ENCODE measurements at regions not wholly inside any gene's neighbourhood (a gene's known extent, or its start where the extent isn't known, plus 50 kb on each side); places are given as distances from the start of the nearest gene placed in this dataset.
"Not testable (repeated sequence)": the region's sequence is repeated elsewhere in the genome, so short reads cannot be mapped to it uniquely, and the experiment has no call there.

DNA sequence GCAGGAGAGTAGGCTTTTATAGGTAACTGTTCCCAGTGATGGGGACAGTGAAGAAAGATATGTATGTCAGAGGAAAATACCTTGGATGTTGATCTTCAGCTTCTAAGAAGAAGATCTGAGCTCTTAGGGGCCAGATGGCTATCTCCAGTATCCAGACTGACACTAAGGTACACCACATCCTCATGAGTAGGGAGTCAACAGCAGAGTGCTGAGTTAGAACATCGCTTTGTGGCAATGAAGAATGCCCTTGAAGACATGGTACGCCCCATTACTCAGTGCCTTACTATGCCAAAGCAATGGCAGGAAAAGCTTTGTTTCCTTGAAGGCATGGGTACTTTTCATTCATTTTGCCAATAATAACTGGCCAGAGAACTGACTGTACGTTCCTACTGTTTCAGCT is 263.7 kb downstream of the CEMIP2 start:
- no peak for DNase-seq

DNA sequence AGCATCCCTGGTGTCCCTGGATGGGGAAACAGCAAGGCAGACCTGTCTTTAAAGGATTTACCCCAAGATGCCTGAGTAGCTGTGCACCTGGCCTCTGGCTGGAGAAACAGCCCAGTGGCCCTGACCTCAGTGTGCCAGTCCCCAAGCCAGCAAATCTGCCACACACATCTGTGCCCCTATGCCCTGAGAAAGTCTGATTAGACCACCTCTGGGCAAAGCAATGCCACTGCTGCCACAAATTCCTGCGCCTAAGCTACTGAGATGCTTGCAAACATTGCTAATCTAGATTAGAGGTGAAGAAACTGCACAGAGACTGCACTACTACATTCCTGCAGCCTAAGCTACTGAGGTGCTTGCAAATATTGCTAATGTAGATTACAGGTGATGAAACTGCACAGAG is 269.6 kb downstream of the CEMIP2 start:
- DNase-seq = no peak

DNA sequence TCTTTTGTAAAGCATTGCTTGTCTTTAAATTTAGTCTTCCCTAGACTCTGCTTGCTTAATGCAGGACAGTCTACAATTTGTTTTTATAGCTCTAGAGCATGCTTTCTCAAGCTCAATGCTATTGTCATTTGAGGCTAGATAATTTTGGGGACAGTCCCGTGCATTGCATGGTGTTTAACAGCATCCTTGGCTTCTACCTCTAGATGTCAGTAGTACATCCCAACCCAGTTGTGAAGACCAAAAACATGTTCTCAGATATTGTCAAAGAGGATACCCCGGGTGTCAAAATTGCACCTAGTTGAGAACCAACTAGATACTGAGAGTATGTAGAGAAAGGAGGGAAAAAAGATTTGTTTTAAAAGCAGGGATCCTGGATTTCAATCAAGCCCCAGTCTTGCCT is 277.5 kb downstream of the CEMIP2 start:
- DNase-seq = no peak

DNA sequence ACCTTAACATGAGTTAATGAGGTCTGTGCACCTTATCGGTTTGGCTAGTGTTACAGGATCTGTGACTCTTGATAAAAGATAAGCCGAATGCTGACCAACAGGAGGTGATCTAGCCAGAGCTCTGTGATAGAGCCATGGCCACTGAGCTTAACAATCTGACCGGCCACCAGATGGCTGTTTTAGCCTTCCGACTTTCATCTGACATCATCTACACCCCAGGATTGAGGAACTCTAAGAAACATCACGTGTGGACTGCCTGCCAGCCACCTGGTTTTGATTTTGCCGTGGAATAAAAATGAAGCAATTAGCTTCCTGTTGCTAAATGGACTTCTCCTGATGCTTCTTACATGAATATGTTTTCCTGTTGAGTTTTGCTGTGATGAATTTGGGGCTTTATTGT is 281.3 kb downstream of the CEMIP2 start:
- DNase-seq = no peak

DNA sequence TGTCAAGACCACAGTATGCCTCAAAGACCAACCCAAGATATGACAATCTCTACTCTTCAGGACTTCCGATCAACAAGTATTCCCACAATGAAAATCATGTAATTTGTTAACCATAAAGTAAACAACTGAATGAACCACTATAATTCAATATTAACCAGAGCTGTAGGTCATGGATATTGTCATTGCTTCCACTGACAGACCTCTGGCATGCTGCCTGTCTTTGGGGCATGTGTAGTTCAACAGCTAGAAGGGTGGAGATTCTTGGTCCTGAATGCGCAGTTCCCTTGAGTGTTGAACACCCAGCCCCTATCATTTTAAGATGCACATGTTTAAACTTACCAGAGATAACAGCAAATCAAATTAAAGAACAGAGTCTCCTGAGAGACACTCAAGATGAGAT is 283.0 kb downstream of the CEMIP2 start:
- no peak for DNase-seq

DNA sequence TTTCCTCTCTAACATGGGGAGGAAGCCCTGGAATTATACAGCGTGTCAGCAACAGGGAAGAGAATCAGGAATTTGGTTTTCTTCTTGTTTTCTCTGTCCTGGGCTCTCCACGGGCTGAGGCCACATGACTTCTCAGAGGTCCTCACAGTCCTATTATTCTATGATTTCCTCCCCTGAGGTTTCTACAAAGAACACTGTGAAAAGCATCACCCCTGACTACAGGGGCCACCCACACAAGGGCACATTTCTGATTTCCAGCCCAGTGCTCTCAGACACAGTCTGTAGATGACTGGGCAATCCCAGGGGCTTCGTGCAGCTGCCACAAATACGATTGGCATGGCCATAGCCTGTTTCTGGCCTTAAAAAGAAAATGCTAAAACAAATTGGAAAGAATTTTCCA is 284.9 kb downstream of the CEMIP2 start:
- no peak for DNase-seq

DNA sequence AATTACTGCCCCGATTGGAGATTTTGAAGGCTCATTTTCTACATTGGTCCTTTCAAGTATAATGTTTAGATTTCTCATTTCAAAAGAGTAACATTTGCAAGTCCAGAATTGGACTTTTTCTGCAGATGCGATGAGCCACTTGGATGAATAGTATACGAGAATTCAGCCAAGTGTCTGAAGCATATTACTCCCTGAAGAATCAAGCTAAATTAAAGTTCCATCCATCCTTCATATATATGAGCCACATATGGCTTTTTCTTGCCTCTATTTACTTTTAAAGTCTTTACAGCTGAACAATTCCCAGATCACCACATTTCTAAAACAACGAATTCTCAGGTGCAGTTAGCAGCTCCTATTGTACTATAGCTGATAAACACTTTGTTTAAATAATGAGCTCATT is 288.7 kb downstream of the CEMIP2 start:
- no peak for DNase-seq

DNA sequence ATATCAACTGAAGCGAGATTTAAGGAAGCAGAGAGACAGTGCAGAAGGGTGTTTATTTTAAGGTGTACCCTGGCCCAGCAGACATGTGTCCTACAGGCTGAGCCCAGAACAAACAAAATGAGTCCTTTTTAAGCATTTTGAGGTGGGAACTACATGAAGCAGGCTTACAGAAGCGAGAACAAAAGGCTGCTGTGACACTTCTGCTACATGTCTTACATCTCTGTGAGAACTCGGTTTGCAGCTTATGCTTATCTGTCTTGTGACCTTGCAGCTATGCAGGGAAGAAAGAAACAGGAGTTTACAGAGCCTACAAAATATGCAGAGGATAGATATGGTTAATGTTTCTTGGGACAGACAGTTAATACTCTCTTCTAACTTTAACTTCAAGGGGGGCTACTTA is 295.9 kb downstream of the CEMIP2 start:
- DNase-seq = no peak

DNA sequence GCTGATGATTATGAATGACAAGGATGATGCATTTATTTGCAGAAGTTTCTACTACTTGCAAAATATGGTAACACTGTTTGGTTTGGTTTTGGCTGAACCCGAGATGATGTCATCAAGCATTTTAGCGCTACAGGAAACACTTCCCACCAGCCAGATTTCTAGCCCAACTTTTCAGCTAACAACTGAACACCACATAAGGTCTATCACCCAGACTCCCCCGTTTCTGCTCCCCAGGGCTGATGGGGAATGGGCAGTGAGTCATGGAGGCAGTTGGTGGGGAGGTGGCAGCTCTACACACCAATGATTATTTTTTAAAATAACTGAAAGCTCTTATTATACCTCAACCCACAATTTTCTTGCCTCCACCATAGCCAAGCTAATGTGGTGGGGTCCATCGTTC is 302.9 kb downstream of the CEMIP2 start:
- no peak for DNase-seq

DNA sequence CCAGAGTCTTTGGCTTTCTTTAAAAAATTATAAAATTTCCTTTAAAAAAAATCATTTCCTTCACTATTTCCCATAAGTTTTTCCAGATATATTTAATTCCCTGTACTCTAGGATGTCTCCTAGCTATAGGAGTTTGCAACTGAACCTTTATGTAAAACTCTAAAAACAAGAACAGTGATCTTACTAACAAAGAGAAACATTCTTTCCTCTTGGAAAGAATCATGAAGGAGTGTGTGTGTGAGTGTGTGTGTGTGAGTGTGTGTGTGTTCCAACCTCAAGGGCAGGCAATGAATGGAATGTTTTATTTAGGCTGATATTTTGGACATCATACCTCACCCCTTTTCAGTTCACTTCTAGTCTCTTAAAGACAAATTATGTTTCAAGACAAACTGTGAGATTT is 309.2 kb downstream of the CEMIP2 start:
- no peak for DNase-seq

DNA sequence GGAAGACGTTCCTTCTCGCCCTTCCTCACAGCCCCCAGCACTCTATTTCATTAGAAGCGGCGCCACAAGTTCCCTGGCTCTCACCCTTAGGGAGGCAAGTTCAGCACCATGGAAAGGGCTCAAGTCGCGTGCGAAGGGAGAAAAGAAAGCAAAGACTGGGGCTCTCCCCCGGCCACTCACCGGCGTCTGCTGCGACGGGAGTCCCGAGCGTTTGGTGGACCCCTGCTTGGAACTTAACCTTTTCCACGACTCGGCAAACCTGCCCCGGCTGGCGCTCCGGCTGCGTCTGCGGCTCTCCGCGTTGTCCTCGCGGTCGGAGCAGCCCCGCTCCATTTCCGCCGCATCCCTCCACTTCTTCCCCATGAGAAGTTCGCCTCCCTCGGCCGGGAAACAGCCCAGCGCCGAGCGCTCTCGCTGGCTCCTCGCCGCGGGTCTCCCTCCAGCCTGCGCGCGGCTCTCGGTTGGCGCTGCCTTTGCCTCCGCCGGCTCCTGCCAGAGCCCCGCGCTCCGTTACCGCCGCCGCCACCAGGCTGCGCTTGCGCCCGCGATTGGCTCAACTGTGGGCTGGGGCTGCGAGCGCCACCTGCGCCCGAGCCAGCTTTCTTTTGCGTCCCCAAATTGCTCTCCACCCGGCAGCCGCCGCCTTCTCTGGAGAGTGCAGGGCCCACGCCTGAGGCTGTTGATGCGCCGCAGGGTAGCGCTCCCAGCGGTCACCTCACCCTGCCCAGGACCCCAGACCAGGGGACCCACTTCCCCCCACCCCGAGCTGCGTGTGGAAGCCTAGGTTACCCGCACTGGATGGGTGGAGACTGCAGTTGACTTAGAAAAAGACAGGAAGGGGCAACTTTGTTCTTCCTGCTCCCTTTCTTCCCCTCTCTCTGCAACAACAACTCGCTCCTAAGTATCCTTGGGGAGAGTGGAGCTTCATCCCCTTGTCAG is 321.6 kb downstream of the CEMIP2 start:
- DNase-seq = peak; percentile 28

DNA sequence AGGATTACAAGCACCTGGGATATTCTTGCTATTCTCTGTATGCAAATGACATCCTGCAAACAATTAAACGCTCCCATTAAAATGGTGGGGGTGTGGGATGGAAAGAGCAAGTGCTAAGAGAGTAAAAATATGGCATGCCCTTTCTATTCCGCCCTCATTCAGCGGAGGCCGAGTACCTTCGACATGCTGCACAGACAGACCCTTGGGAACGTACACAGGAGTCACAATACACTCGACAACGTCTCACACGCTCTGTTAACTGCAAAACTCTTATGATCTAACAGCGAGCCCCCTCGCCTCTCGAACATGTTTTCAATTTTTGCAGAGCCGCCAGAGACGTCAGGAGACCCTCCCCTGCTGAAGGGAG is 322.2 kb downstream of the CEMIP2 start:
- DNase-seq = no peak

DNA sequence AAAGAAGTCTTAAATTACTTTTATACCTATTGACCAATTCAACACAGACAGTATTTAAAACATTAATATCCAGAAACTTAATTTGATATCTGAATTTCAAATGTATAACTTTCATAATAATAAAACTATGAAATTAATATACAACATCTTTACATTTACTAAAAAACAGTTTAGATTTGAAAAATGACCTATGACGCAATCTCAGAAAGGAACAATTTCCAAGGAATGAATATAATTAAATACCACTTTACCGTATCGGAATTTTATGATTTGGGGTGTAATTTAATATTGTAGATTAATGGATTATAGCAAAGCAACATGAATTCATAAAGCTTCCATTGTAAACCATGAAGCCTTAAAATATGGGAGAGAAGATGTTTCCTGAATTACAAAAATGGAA is 321.5 kb upstream of the TRPM3 start:
- no peak for DNase-seq

DNA sequence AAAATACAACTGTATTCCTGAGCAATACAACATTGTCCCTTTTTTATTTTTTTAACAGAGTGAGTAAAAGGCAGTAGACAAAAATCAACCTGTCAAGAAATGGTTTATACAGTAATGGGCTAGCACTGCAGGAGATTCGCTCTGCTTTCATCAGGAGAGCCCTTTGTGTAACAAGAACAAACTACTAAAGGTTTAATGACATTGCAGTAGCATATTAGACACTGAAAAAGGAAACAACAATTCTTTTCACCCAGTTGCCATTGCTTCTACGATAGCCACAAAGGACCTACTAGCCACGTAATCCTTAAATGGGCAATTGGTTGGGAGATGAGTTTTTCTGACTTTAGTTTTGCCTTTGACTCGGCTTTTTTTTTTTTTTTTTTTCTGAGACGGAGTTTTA is 319.8 kb upstream of the TRPM3 start:
- no peak for DNase-seq

DNA sequence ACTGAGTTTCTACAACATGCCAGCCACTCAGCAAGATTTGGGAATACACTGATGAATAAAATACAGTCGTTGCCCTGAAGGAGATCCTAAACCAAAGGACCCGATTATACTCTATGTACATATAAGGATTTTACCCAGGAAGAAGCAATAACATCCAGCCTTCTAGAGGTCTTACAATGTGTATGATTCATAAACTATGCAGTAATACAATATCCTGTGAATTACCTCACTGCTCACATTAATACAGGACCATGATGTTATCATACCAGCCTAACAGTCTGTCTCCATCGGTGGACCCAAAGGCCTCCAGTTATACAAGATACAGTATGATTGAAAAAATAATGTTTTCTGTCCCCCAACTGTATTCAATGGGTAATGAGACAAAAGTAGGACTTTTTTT is 310.5 kb upstream of the TRPM3 start:
- DNase-seq = no peak

DNA sequence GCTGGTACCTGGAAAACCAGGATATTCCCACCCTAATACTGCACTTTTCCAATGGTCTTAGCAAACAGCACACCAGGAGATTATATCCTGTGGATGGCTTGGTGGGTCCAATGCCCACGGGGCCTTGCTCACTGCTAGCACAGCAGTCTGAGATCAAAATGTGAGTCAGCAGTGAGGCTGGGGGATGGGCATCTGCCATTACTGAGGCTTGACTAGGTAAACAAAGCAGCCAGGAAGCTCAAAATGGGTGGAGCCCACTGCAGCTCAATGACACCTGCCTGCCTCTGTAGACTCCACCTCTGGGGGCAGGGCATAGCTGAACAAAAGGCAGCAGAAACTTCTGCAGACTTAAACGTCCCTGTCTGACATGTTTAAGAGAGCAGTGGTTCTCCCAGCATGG is 285.9 kb upstream of the TRPM3 start:
- not testable (repeated sequence) for DNase-seq

DNA sequence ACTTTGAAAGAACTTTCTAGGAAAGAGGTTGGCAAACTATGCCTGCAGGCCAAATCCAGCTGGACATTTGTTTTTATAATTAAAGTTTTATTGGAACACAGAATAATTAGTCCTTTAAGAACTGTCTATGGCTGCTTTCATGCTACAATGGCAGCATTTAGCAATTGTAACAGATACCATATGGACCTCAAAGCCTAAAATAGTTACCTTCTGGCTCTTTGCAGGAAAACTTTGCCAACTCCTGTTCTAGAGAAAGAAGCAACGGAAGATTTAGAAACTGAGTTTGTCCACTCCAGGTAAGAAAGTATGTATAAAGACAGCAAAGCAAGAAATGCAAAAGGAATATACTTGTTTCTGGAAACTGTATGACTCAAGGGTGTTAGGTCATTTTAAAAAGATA is 281.7 kb upstream of the TRPM3 start:
- no peak for DNase-seq

DNA sequence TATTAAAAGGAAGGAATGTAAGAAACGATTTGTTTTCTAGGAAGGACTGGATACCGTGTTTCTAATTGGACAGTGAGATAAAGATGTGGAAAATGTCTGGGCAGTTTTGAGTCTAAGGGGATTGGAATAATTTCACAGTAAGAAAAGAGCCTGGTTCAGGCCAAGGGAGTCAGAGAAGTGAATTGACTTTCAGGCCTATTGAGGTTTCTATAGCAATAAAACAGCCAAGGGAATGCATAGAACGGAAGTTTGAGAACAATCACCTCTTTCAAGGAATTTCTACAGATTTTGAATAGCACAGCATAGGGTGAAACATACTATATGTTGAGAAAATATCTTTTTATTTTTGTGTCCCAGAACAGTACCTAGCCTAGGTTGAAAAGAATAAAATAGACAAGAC is 271.6 kb upstream of the TRPM3 start:
- no peak for DNase-seq

DNA sequence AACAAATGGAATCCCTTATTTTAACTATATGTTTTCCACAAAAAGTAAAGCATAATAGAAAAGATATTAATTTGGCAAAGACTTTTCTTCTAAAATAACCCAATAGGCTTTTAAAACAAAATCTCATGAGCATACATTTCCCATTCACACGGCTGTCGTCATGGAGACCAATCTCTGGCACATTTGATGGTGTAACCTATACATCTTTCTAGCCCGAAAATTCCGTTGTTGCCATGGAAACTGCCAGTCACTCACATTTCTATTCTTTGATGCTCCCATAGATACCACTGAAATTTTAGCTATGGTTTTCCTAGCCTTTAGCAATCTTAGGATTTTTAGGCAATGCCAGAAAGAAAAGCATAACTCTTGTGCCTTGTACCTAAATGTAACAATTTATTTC is 262.9 kb upstream of the TRPM3 start:
- no peak for DNase-seq

DNA sequence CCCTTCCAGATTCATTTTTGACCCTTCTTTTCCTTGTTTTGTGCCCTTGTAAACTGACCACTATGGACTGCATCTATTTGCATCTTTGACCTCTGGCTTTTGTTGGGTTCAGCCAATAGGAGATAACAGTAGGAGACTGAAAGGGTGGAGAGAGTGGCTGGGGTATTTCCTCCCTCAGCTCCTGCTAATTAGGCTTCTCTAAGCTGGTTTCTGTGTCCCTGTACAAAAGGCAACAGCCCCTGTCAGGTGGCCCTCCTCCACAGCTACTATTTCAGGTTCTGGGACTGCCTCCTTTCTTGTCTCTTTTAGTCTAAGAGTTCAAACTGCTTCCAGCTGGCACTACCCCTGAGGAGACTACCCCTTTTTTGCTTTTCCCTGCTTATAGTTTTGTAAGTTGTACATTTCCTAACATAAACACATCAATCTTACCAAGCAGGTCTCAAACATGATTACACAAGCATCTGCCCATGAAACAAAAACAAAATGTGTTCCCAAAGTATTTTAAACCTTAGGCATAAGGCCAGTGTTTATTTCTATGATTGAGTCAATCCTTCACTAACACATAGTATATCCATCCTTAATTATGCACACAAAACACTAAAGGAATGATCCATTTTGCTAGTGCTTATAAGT is 262.0 kb upstream of the TRPM3 start:
- DNase-seq = no peak

DNA sequence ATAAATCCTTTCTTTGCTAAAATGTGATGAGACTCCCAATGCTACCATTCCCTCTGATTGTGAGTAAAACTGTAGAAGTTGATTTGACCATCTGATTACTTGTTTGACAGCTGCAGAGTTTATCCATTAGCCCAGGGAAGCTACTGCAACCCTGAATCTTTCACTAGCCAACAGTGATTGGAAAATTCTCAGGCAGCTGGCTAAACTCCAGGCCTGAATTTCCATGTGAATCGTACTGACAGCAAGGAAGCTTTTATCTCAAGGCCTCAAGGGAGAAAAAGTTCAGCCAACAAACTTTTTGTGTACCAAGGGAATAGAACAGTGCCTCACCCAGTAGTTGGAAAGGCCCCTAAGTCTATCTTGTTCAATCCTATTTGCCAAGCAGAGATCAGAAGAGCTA is 246.7 kb upstream of the TRPM3 start:
- DNase-seq = no peak

DNA sequence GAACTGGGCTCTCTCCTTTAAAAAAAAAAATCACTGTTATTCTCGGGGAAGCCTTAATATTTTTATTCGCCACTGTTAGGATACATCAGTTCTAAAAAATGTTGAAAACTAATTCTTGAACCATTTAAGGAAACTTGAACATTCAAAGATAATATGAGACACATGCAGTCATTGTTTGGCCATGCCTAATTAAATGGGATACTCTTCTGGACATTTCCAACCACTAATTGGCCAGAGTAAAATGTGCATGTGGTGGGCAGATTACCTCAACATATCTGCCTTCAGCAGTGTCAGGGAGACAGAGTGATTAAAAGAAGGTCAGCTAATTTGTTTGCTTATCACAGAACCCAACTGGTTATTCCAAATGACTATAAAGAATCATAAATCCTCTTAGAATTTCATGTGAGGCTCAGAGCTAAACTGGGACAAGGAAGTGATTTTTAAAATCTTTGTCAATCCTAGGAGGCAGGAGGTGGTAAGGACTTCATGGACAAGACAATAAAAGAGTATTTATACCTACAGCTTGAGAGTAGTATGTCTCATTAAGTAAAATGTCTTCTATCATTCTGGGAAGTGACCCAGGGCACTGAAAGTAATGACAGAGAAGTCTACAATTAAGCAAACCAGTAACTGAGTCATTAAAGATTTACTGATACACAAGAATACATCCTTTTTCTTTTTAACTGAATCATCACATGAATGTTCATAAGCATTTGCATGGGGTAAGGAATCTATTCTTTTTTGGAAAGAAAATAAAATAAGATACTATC is 242.9 kb upstream of the TRPM3 start:
- DNase-seq = no peak

DNA sequence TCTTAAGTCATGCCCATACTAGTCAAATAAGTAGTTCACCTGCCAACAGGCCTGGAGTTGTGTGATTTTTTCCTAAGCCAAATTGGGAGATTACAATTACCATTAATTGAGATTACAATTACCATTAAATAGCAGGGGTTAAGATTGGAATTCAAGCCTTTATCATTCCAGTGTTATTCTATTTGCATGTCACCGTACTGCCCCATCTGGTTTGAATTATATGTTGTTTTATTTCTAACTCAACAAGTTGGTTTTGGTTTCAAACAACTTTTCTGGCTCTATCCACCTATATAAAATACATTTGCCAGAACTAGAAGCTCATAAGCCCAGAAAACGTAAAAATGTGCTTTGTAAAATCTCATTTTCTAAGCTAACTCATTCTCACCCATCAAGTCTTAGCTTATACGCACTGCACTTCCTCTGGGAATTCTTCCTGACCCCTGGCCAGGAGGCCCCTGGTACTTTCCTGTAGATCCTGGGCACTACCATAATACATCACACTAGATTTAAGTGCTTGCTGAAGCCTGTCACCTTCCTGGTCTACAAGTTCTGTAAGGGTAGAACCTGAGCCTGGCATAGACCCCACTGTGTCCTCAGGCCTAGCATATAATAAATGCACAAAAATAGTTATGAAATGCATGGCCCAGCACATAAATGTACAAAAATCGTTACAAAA is 242.0 kb upstream of the TRPM3 start:
- DNase-seq = no peak
